NCI-H345 treated with DMSO at 0.1 percent for 48 hours (cell line): ENCODE measurements at regions not wholly inside any gene's neighbourhood (a gene's known extent, or its start where the extent isn't known, plus 50 kb on each side); places are given as distances from the start of the nearest gene placed in this dataset.

Source experiments
- DNase-seq: peaks from one replicate; lab custom pipeline; 2025; ENCODE audit not compliant: unreplicated experiment; lab: John Stamatoyannopoulos, UW

DNA sequence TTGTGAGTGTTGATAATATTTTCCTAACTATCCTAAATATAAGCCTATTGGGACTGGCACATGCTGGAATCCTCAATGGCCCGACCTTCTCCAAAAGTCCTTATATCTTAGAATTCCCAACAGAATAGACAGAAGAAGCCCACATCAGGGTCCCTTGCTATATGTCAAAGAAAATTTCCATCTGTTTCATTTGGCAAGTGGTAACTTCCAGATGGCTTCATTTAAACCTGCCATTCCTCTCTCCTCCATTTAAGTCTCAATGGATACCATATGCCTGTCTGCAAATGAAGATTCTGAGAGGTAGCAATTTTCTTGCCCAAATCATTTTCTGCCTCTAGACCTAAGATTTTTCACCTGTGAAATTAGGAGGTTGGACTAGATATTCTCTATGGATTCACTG is 73.1 kb upstream of the KCNA4 start:
- DNase-seq = no peak

- DNase-seq = no peak
Measured at GRCh38 chr11:30091246-30091645, 74.4 kb upstream of the KCNA4 start.

GRCh38 chr11:30091737-30092136 is 74.9 kb upstream of the KCNA4 start:
- no peak for DNase-seq

DNA sequence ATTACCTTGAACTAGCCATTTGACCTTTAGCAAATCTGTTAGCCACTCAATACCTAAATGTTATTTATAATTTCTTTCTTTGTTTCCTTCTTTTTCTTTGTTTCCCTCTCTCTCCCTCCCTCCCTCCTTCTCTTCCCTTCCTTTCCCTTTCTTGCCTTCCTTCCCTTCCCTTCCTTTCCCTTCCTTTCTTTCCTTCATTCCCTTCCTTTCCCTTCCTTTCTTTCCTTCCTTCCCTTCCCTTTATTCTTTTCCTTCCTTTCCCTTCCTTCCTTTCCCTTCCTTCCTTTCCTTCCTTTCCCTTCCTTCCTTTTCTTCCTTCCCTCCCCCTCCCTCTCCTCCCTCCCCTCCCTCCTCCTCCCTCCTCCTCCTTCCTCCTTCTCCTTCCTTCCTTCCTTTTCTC is 75.7 kb upstream of the KCNA4 start:
- DNase-seq = no peak

DNA sequence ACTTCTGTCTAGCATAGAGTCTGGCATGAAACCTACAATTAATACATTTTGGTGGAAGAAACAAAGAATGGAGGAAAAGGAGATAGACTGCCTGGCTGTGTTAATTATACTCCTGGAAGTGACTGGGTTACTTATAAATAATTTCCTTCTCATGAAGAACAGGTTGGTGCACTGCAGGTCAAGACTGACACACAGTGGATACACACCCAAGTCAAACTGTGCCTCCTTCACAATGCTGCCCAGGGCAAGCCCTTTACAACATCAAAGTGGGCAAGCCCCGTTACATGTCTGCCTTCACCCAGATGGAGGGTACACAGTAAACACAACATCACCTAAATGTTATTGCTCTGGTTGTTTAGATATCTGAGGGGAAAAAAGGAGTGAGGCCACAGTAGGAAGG is 83.7 kb upstream of the KCNA4 start:
- no peak for DNase-seq

GRCh38 chr11:30106222-30107181 is 89.7 kb upstream of the KCNA4 start:
- no peak for DNase-seq

DNA sequence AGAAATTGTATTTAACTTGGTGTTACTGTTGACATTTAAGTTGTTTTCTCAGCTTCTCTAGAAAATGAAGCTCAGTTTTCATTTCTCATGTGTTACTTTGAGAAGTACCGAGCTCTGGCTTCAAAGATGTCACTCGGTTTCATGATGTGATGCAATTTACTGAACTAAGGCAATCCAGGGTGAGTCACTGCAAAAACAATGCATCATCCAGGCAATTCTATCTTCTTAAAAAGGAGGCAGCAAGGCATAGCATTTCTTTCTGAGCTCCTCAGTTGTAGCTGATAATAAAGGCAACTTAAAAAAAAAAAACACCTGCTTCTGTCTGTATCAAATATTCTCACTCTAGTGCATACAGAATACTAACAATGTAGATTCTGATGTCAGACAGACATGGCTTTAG is 91.1 kb upstream of the KCNA4 start:
- no peak for DNase-seq

DNA sequence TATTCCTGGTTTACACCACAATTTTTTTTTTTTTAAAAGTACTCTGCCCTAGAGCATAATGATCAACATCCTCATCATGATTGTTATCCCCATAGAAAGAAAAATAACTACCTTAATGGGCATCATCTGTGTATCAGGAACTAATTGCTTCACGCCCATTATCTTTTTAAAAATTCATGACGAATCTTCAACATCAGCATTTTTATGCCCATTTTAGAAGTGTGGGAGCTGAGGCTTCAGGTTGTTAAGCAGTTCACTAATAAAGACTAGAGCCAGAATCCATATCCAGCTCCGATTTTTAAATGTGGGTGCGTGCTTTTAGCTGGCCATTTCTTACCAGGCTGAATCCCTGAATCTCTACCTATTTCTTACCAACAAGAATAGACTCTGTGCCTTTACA is 92.9 kb upstream of the KCNA4 start:
- no peak for DNase-seq

GRCh38 chr11:30110691-30111090 is 93.9 kb upstream of the KCNA4 start:
- no peak for DNase-seq

- no peak for DNase-seq
Measured at GRCh38 chr11:30111786-30112185, 95.0 kb upstream of the KCNA4 start.

GRCh38 chr11:30113326-30113898 is 96.6 kb upstream of the KCNA4 start:
- no peak for DNase-seq

DNA sequence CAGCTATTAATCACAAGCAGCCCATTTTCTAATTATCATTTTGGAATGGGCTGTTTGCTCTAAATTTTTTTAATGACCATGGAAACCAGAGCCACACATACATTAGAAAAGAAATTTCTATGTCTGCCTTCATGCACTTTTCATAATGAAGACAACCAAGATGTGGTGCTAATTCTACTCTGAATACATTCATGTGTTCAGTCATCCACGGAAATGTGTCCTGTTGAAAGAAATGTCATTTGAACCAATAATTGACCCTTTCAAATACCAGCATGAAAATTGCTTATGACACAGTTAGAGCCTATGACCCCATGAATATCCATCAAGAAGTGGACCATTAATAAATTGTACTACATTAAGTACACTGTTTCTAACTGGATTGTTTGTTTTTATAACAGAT is 99.7 kb upstream of the KCNA4 start:
- DNase-seq = no peak

DNA sequence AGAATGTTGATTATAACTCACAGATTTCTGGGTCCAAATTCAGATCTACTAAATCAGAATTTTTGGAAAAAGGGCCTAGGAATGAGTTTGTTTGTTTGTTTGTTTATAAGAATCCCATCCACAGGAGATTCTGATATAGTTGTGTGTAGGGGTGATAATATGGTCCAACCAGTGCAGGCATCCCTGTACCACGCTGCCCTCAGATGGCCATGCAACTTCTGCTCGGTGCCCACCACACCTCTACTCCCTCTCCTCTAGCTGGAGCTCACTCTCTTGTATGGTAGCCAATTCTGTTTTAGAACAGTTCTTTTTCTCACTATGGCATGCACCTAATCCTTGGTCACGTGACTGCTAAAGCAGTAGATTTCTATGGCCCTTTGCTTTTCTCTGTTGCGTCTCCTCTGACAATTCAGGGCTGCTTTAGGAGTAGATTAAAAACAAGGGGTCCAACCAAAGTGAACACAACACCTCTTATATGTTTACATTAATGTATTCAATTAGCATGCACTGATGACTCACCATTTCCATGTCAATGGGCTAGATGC is 103.3 kb upstream of the KCNA4 start:
- no peak for DNase-seq

DNA sequence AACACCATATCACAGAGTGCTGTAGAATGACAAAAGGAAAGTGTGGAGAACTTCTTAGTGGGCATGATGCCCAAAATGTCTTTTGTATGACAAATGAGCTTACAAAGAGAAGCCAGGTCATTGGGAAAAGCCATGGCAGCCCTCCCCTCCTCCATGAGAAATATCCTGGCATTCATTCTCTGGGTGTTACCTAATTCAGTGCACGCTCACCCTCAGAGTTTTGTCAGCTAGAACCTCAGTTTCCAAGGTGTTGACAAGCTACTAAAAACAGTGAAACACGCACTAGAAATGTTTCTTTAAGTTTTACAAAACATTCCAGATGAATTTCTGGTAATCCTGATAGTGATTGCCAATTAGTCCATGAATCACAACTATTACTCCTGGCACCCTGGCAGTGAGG is 105.4 kb upstream of the FSHB start:
- DNase-seq = no peak

DNA sequence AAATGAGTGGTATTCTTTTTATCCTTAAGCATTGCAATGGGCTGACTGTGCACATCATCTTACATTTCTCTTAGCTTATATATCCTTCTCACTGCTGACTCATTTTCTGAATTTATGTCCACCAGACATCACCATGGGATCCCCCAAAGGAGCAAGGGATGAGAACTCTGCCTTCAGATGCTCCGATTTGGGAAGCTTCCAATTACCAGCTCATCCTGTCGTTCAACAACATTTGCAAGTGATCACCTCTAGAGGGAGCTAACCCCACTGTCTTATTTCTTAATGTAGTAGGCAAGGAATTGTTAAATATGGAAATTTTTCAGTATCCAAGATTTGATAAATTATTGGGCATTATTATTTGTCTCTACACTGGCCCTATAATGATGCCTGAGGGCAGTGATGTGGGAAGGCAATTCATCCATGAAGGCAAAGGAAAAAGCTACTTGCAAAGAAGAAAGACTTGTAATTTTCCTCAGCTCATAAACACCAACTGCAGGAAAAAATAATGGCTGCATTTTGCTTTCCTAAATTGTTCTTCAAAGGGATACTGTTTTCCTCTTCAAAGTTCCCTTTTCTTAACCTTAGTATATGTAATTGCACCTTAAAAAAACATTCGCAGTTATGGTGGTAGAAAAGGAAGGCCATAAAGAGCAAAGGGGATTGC is 102.4 kb upstream of the FSHB start:
- DNase-seq = no peak

GRCh38 chr11:30131535-30131934 is 99.3 kb upstream of the FSHB start:
- DNase-seq = no peak

DNA sequence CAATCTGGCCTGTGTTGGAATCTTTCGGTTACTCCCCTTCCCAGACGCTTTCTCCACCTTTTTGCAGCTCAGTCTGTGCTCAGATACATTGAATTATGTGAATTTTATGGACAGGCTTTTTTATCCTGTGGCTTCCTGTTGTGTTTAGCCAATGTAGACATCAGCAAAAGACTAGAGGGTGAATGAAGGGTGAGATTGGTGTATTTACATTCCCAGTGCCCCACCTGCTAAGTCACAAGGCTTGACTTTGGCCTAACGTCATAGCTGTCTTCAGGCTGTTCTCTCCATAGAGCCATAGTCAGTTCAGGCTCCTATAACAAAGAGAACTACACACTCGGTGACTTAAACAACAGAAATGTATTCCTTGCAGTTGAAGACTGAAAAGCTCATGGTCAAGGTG is 97.5 kb upstream of the FSHB start:
- no peak for DNase-seq

- DNase-seq = peak; percentile 4
Measured at GRCh38 chr11:30143098-30143705, 87.6 kb upstream of the FSHB start.

GRCh38 chr11:30147293-30147692 is 83.5 kb upstream of the FSHB start:
- no peak for DNase-seq

- DNase-seq = no peak
Measured at GRCh38 chr11:30149998-30150397, 80.8 kb upstream of the FSHB start.

GRCh38 chr11:30150425-30150824 is 80.4 kb upstream of the FSHB start:
- no peak for DNase-seq
